GM18867 (cell line): ENCODE measurements at regions not wholly inside any gene's neighbourhood (a gene's known extent, or its start where the extent isn't known, plus 50 kb on each side); places are given as distances from the start of the nearest gene placed in this dataset.
"Not testable (repeated sequence)": the region's sequence is repeated elsewhere in the genome, so short reads cannot be mapped to it uniquely, and the experiment has no call there.

Experiments
- ATAC-seq: cut with Tn5 transposase; IDR thresholded peaks from one replicate; pipeline ENCODE4 v1.9.1; 2021; ENCODE audit warnings: mild to moderate bottlenecking, moderate library complexity; ENCODE audit not compliant: unreplicated experiment

DNA sequence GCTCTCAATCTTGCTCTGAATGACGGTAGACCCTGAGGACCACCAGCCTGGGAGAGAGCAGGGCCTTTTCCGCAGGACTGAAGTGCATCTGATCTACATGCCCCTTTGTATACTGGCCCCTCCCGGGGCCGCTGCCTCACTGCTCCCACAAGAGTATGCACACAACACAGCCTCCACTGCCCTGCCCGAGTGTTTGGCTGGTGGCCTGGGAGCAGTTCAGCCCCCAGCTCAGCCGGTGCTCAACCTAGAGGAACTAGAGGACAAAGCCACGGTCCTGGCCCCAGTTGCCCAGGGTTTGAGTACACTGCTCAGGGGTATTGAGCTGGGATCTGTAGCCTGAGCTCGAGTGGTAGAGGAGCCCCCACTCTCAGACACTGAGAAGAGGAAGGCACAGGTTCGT is 118.9 kb upstream of the CAB39 start:
- ATAC-seq = no peak

DNA sequence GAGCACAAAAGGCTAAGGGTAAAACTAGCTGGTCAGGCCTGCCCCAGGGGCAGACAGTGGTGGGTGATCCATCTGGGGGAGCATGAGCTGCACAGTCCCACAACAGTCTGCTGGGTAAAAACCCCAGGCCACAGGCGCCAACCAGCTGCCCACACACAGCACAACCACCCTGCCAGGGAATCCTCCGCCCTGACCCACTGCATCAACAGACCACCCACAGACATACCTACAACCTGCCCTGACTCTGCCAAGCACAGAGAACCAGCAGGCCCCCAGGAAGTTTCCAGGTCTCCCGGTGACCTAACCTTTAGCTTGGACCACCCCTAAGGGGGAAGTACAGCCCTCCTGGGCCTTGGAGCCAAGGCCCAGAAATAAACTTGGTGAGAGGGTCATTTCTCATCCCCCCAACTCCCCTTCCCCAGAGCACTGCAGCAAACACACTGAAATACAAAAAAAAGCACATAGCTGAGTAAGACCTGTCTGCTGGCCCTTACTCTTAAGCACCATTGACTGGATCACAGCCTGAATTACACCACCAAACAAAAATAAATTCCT is 118.3 kb upstream of the CAB39 start:
- no peak for ATAC-seq

DNA sequence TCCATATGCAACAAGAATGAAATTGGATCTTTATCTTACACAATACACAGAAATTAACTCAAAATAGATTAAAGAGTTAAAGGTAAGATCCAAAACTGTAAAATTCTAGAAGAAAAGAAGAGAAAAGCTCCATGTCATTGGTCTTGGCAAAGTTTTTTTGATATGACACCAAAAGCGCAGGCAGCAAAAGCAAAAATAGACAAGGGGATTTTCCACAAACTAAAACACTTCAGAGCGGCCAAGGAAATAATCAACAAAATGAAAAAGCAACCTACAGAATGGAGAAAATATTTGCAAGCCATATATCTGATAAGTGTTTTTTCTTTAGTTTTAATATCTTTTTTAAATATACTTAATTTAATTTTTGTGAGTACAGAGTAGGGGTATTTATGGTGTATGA is 112.8 kb upstream of the CAB39 start:
- no peak for ATAC-seq

DNA sequence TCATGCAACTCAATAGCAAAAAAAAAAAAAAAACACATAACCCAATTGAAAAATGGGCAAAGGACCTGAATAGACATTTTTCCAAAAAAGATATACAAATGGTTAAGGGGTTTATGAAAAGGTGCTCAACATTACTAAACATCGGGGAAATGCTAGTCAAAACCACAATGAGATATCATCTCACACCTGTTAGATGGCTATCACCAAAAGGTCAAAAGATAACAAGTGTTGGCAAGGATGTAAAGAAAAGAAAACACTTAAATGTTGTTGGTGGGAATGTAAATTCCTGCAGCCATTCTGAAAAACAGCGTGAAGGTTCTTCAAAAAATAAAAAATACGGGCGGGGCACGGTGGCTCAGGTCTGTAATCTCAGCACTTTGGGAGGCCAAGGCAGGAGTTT is 112.4 kb upstream of the CAB39 start:
- ATAC-seq = no peak

DNA sequence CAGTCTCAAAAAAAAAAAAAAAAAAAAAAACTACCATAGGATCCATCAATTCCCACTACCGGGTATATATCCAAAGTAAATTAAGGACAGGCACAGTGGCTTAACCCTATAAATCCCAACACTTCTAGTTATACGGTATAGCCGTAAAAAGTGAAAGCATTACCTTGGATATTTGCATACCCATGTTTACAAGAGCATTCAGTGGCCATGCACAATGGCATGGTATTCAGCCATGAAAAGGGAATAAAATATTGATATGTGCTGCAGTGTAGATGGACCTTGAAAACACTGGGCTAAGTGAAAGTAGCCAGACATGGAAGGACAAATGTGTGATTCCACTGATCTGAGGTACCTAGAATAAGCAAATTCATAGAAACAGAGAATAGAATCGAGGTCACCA is 111.8 kb upstream of the CAB39 start:
- ATAC-seq = no peak

DNA sequence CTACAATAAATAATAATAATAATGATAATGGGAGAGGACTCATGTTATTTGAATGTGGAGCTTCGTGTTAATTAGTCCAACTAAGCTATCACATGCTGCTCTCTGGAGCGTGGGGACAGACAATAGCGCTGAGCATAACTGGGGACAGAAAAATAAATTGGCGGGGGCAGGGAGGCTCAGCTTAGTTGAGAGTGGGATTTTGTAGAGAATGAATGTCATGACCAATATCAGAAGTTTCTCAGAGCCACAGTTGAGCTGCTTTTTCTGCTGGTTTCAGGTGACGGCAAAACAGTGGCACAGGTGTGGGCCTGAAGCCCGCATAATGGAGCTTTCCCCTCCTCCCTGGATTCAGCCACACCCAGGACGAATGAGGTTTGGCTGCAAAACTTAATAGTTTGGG is 111.1 kb upstream of the CAB39 start:
- ATAC-seq = peak; percentile 59

DNA sequence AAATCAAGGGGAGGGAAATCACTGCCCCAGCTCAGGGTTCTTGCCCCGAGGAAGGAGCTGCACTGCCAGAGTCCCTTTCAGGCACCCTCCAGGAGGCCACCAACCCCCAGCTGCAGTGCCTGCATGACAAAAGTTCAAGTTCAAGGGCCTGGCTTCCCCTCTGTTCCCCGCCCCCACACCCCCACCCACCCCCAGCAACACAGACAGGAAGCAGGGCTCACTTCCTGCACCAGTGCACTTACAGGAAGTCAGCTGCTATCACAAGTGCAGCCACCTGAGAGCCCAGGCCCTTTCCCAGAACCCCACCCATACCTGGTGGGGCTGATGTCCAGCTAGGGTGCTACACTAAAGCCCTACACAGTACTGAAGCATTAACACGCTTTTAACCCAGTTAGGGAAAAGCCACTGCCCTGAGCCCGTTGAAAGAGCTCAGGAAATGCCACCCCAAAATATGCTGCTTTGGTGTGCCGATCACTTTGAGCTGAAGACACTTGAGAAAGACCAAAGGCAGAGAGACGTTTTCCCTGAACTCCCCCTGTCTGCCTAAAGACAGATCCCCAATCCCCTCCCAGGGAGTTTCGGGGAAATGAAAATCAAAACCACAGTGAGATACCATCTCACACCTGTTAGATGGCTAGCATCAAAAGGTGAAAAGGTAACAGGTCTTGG is 109.9 kb upstream of the CAB39 start:
- peak; percentile 70 for ATAC-seq

DNA sequence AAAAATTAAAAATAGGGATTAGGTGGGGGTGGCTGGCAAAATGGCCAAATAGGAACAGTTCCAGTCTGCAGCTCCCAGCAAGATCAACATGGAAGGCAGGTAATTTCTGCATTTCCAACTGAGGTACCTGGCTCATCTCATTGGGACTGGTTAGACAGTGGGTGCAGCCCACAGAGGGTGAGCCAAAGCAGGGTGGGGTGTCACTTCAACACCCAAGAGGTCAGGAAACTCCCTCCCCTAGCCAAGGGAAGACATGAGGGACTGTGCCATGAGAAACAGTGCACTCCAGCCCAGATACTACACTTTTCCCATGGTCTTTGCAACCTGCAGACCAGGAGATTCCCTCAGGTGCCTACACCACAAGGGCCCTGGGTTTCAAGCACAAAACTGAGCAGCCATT is 109.3 kb upstream of the CAB39 start:
- not testable (repeated sequence) for ATAC-seq

DNA sequence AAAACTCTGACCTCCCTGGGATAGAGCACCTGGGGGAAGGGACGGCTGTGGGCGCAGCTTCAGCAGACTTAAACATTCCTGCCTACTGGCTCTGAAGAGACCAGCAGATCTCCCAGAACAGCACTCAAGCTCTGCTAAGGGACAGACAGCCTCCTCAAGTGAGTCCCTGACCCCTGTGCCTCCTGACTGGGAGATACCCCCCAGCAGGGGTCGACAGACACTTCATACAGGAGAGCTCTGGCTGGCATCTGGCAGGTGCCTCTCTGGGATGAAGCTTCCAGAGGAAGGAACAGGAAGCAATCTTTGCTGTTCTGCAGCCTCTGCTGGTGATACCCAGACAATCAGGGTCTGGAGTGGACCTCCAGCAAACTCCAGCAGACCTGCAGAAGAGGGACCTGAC is 108.5 kb upstream of the CAB39 start:
- not testable (repeated sequence) for ATAC-seq

DNA sequence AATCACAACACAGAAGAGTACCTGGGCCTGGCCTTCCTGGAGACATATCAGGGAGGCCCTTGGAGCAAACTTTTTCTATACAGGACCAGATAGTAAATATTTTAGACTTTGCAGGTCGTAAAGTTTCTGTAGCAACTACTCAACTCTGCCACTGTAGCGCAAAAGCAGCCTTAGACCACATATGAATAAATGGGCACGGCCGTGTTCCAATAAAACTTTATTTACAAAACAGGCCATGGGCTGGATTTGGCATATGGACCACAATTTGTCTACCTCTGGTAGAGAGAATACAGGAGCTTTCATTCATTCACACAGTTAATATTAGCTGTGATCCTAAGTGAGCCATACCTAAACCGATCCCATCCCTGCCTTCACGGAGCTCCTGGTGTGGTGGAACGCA is 98.6 kb upstream of the CAB39 start:
- no peak for ATAC-seq

DNA sequence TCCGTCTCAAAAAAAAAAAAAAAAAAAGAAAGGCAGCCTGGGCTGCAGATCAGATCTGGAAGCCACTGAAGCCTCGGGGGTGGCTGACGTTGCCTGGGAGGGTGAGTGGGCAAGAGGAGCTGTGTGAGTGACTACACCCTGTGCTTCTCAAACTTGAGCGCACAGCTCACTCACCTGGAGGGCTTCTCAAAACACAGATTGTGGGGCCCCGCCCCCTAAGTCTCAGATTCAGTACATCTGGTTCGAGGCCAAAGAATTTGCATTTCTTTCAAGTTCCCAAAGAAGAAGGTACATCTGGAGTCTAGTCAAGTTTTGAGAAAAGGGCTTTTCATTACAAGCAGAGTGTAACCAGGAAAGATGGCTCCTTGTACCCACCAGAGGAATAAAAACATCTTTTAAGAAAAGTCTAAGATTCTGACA is 97.7 kb upstream of the CAB39 start:
- peak; percentile 90 for ATAC-seq

DNA sequence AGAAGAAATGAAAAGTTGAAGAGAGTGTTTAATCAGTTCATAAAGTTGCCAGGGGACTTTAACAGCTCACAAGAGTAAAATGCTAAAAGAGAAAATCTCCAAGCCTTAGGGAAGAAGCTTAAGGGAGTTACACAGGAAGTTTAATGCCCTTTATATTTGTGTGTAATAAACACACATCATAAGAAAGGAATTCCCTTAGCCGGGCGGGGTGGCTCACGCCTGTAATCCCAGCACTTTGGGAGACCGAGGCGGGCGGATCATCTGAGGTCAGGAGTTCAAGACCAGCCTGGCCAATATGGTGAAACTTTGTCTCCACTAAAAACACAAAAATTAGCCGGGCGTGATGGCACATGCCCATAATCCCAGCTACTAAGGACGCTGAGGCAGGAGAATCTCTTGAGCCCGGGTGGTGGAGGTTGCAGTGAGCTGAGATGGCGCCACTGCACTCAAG is 95.4 kb upstream of the CAB39 start:
- ATAC-seq = not testable (repeated sequence)

DNA sequence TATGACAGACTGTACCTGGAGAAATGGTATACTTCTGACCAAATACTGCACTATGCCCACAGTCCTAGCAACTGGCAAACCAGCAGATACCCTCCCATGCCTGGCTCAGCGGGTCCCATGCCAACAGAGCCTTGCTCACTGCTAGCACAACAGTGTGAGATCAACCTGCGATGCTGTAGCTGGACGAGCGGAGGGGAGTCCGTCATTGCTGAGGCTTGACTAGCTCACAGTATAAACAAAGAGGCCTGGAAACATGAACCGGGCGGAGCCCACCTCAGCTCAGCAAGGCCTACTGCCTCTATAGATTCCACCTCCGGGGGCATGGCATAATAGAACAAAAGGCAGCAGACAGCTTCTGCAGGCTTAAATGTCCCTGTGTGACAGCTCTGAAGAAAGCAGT is 93.2 kb upstream of the CAB39 start:
- ATAC-seq = no peak

DNA sequence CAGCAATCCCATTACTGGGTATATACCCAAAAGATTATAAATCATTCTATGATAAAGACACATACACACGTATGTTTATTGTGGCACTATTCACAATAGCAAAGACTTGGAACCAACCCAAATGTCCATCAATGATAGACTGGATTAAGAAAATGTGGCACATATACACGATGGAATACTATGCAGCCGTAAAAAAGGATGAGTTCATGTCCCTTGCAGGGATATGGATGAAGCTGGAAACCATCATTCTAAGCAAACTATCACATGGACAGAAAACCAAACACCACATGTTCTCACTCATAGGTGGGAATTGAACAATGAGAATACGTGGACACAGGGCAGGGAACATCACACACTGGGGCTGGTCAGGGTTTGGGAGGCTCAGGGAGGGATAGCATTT is 87.4 kb upstream of the CAB39 start:
- not testable (repeated sequence) for ATAC-seq

DNA sequence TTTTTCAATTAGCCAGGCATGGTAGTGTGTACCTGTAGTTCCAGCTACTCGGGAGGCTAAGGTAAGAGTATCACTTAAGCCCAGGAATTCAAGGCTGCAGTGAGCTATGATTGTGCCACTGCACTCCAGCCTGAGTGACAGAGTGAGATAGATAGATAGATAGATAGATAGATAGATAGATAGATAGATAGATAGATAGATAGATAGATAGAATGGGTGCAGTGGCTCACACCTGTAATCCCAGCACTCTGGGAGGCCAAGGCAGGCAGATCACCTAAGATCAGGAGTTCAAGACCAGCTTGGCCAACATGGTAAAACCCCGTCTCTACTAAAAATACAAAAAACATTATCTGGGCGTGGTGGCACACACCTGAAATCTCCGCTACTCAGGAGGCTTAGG is 85.6 kb upstream of the CAB39 start:
- not testable (repeated sequence) for ATAC-seq

DNA sequence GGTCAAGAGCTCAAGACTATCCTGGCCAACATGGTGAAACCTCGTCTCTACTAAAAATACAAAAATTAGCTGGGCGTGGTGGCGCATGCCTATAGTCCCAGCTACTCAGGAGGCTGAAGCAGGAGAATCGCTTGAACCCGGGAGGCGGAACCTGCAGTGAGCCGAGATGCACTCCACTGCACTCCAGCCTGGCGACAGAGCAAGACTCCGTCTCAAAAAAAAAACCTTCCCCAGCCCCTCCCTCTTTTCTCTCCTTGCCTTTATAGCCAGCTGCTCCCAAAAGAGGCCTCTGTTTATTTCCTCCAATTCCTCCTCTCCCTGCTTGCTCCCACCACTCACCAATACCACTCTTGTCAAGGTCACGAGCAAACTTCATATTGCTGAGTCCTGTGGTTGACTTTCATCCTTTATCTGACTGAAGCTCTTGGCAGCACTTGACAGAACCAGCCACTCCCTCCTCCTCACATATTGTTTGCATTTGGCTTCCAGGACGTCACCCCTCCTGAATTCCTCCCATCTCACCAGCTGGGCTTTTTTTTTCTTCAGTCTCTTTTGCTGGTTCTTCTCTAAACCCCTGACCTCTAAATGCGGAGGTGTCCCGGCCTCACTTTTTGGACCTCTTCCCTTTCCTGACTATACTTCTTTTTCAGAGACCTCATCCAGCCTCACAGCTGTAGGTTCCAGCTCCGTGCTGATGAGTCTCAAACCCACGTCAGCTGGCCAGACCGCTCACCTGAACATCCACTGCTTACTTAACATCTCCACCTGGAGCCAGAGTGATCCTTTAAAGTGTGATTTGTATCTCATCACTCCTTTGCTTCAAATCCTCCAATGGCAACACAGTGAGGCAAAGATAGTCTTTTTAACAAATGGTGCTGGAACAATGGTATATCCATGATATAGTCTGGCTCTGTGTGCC is 84.6 kb upstream of the CAB39 start:
- ATAC-seq = no peak

DNA sequence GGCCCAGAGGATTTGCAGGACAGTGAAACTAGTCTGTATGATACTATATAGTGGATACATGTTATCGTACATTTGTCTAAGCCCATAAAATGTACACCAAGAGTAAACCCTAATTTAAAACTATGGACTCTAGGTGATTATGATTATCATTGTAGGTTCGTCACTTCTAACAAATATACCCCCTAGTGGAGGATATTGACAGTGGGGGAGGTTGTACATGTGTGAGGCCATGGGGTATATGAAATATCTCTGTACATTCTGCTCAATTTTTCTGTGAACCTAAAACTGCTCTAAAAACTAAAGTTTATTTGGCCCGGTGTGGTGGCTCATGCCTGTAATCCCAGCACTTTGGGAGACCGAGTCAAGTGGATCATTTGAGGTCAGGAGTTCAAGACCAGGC is 81.2 kb upstream of the CAB39 start:
- ATAC-seq = no peak

DNA sequence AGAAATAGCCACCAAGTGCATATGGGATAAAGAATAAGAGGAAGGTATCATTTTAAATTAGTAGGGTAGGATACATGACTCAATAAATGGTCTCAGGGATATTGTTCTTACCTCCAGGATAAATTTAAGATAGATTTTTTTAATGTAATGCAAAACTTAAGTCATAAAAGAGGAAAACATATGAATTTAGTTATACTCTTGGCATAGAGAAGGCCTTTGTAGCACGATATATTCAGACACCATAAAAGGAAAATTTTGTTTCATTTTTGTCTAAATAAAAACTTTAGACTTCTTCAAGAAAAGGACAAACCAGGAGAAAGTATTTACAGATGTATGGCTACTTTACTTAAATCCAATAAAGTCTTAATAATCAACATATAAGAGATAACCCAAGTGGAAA is 78.5 kb upstream of the CAB39 start:
- ATAC-seq = no peak

DNA sequence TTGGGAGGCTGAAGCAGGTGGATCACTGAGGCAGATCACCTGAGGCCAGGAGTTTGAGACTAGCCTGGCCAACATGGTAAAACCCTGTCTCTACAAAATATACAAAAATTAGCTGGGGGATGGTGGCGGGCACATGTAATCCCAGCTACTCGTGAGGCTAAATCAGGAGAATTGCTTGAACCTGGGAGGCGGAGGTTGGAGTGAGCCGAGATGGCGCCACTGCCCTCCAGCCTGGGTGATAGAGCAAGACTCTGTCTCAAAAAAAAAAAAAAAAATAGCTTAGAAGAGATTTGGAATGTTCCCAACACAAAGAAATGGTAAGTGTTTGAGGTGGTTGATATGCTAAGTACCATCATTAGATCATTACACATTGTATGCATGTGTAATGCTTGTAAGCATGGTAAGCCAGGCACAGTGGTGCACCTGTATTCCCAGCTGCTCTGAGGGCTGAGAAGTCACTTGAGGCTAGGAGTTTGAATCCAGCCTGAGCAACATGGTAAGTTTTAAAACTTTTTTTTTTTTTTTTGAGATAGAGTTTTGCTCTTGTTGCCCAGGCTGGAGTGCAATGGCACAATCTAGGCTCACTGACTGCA is 77.8 kb upstream of the CAB39 start:
- ATAC-seq = not testable (repeated sequence)

DNA sequence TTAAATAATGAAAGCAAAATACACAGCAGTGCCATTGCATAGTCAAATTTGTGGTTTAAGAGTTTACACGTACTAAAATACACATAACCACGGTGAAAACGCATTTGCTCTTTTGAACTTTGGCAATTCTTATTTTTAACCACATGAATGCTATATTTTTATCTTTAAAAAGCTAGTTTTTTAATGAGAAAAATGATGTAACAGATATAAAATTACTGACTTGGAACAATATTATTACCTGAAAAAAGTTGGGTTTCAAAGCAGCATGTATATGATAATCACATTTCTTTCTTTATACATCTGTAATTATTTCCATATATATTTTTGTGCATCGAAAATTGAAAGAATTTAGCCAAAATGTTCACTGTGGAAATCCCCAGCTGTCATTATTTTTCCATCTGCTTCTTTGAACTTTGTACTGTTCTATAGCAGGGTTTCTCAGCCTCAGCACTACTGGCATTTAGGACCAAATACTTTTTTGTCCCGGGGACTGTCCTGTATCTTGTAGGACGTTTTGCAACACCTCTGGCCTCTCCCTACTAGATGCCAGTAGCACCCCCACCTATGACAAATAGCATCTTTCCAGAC is 75.9 kb upstream of the CAB39 start:
- ATAC-seq = peak; percentile 63

DNA sequence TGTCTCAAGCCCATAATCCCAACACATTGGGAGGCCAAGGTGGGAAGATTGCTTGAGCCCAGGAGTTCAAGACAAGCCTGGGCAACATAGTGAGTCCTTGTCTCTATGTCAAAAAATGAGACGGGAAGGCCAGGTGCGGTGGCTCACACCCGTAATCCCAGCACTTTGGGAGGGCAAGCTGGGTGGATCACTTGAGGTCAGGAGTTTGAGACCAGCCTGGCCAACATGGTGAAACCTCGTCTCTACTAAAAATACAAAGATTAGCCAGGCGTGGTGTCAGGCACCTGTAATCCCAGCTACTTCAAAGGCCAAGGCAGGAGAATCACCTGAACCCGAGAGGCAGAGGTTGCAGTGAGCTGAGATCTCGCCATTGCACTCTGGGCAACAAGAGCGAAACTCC is 75.2 kb upstream of the CAB39 start:
- not testable (repeated sequence) for ATAC-seq
